A673 (cell line): ENCODE measurements at regions not wholly inside any gene's neighbourhood (a gene's known extent, or its start where the extent isn't known, plus 50 kb on each side); places are given as distances from the start of the nearest gene placed in this dataset.
A peak's percentile ranks its signal among the peaks of the same experiment; 100 is the strongest.

Experiments
- BruUV-seq: library from RNA; stranded (reverse); fragments of 400-500 nt; replicated peaks from 2 replicates; lab custom pipeline; 2021; lab: Mats Ljungman, UMichigan
- CTCF ChIA-PET: fragments of 300-600 bp; sonication (Branson Sonifier 250); formaldehyde crosslinking; loops from one replicate; lab custom pipeline; 2022; ENCODE audit warnings: antibody characterized with exemption; lab: Charles Lee
- POLR2A ChIA-PET: fragments of 300-600 bp; sonication (Branson Sonifier 250); formaldehyde crosslinking; loops from one replicate; lab custom pipeline; 2022; ENCODE audit warnings: antibody characterized with exemption; ENCODE audit not compliant: low non-redundant PET; lab: Charles Lee
- DNase-seq: peaks from one replicate; pipeline ENCODE4 v3.0.0-alpha.2; 2015; ENCODE audit warnings: low spot score
- H3K27ac ChIP-seq: fragments of 200-600 bp; sonication (generic); 2 replicates; pipeline ENCODE4 v1.5.1; 2016; ENCODE audit warnings: mixed run types, low read depth, mild to moderate bottlenecking, mixed read lengths, antibody characterized with exemption, low read length; ENCODE audit not compliant: poor library complexity, severe bottlenecking
- H3K27me3 ChIP-seq: fragments of 200-600 bp; sonication (generic); replicated peaks from 2 replicates; pipeline ENCODE4 v1.6.1; 2017; ENCODE audit warnings: mixed run types, low read depth, mild to moderate bottlenecking, mixed read lengths, antibody characterized with exemption, low read length; ENCODE audit not compliant: insufficient read depth, poor library complexity
- H3K36me3 ChIP-seq: fragments of 200-600 bp; sonication (generic); 2 replicates; pipeline ENCODE4 v1.6.1; 2016; ENCODE audit warnings: mixed run types, mild to moderate bottlenecking, mixed read lengths, antibody characterized with exemption, low read length; ENCODE audit not compliant: insufficient read depth, poor library complexity, severe bottlenecking
- H3K4me1 ChIP-seq: fragments of 200-600 bp; sonication (generic); 2 replicates; pipeline ENCODE4 v1.6.1; 2017; ENCODE audit warnings: mixed run types, mild to moderate bottlenecking, mixed read lengths, antibody characterized with exemption, low read length; ENCODE audit not compliant: insufficient read depth, poor library complexity, severe bottlenecking
- H3K4me3 ChIP-seq: fragments of 200-600 bp; sonication (generic); 2 replicates; pipeline ENCODE4 v1.5.1; 2016; ENCODE audit warnings: low read depth, mixed run types, mild to moderate bottlenecking, mixed read lengths, low read length; ENCODE audit not compliant: poor library complexity, severe bottlenecking
- H3K9me3 ChIP-seq: fragments of 200-600 bp; sonication (generic); 2 replicates; pipeline ENCODE4 v1.6.1; 2016; ENCODE audit warnings: mixed run types, low read depth, mild to moderate bottlenecking, mixed read lengths, antibody characterized with exemption, low read length; ENCODE audit not compliant: poor library complexity, severe bottlenecking
- CTCF ChIP-seq: fragments of 300-800, 200-600 bp; sonication (generic); conservative IDR thresholded peaks from 2 replicates; pipeline ENCODE4 v1.5.1; 2017; ENCODE audit warnings: low read depth, mild to moderate bottlenecking, antibody characterized with exemption, low read length, moderate library complexity, mixed read lengths
- EZH2 ChIP-seq: fragments of 200-600 bp; sonication (generic); IDR thresholded peaks from 2 replicates; pipeline ENCODE4 v1.6.1; 2017; ENCODE audit warnings: borderline replicate concordance, low read depth, mild to moderate bottlenecking, mixed read lengths, antibody characterized with exemption, low read length; ENCODE audit not compliant: poor library complexity, severe bottlenecking
- intact Hi-C: fragments of 100-400 bp; cut with micrococcal nuclease; formaldehyde crosslinking; loops from one replicate; pipeline ENCODE4 v1.10.0; 2022; ENCODE audit not compliant: unreplicated experiment

DNA sequence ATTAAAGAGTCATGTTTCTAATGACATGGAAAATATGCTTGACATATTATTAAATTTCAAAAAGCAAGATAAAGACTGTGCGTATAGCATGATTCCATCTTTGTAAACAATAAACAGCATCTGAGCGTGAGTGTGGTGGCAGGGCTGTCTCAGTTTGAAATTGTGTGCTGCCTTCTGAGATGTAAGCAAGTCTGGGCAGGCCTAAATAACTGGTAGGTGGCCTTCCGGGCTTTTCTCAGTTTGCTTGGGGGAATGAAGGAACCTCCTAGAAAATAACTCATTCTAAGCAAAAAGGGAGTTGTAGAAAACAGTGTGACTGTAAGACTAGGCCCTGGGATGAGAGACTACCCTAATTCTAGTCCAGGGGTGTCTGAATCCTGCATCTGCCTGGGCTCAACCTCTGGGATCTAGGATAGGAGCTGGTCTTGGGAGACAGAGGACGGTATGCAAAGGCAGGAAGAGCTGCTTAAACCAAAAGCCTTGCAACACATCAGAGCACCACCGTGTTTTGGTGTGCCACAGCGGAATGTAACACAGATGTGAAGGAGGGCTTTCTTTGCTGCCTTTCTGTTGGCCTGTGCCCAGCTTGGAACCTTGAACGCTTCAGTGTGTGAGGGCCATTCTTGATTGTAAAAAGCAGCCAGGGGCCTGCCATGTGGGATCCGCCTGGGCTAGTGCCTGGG lies 63.5 kb upstream of the L3MBTL3 start:
- Histone ChIP-seq H3K9me3 (no peaks in the 10 kb centered on the region), H3K36me3 (no peaks in the 10 kb centered on the region), H3K4me3 (no peak overlapping the region), H3K27me3 (no peaks in the 10 kb centered on the region), H3K4me1 (no peaks in the 10 kb centered on the region), H3K27ac (peak overlapping the region; percentile 44)
- TF ChIP-seq CTCF (no peak), EZH2 (no peak)
- peak; percentile 41 for DNase-seq
- CTCF ChIA-PET: no interaction called here
- POLR2A ChIA-PET: no interaction called here
- intact Hi-C loops: no loop called here
- no TSS peak for BruUV-seq

GRCh38 chr6:129947797-129948196 lies 70.6 kb upstream of the L3MBTL3 start:
- intact Hi-C loops: no loop called here
- Histone ChIP-seq H3K27me3 (no peaks in the 10 kb centered on the region), H3K4me1 (no peaks in the 10 kb centered on the region), H3K36me3 (no peaks in the 10 kb centered on the region), H3K9me3 (no peaks in the 10 kb centered on the region), H3K27ac (no peak overlapping the region), H3K4me3 (no peak overlapping the region)
- no TSS peak for BruUV-seq
- no peak for TF ChIP-seq CTCF
- no peak for TF ChIP-seq EZH2
- ChIA-PET POLR2A (no interaction called here), CTCF (no interaction called here)
- DNase-seq: no peak

DNA sequence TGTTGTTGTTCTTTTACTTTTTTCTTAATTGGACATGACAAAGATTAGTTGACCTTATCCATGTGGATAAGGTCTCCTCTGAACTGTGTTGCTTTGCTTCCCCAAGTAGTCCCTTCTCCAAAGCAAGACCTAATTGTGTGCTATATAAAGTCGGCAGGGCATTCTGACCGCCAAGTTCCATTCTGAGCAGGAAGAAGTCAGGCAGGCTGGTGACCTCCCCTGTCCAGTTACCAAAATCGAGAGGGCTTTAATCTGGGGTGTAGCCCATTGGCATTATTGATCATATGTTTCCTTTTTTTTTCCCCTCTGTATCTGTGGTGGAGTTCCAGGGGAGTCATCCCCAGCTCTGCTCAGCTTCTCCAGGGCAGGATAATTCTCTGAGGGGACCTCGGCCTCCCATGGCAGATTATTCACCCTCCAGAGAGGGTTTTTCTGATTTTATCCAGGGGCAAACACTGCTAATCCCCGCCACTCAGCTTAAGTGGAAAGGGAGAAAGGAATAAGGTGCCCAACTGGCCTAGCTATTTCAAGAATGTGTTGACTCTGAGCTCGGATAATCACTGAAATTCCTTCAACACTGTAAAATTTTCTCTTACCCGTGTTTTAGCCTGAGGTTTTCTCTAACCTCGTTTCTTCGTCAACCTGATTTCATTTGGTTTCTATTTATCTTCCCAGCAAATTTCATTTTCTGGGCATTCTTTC lies 71.8 kb upstream of the L3MBTL3 start:
- intact Hi-C loops: no loop called here
- Histone ChIP-seq H3K4me3 (no peak overlapping the region), H3K9me3 (no peaks in the 10 kb centered on the region), H3K27me3 (no peaks in the 10 kb centered on the region), H3K36me3 (no peaks in the 10 kb centered on the region), H3K27ac (no peak overlapping the region), H3K4me1 (no peaks in the 10 kb centered on the region)
- TF ChIP-seq CTCF (no peak), EZH2 (no peak)
- ChIA-PET CTCF (no interaction called here), POLR2A (no interaction called here)
- no peak for DNase-seq
- BruUV-seq: no TSS peak
